ENCODE measurements at regions not wholly inside any gene's neighbourhood (a gene's known extent, or its start where the extent isn't known, plus 50 kb on each side); places are given as distances from the start of the nearest gene placed in this dataset.

DNA sequence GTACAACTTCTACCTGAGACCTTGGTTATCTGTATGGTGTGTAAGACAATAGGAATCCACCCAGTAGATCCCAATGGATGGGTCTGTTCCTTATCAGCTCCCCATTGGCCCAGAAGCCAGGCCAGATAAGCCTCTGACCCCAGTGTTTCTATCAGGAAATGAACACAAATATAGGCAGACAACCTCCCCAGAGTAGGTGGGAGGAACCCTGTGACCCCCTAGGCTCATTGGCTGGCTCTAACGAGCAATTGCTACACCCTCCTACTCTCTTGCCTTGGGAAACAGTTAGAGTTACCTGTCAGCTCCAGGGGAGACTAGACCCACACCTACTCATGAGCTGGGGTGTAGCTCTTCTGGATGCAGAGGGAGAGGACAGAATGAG lies 299.9 kb downstream of the UACA start:
- no peak for DNase-seq
- 0 to 32% (median 0%) methylated on average over 1 of the region's 1 CpG for WGBS, 4 donors
- intact Hi-C loops (cut with DNase I): no loop called here
- Histone ChIP-seq H3K4me3 (no peak overlapping the region), H3K27ac (no peak overlapping the region), H3K36me3 (replicated peaks in 1 of 2) (no peaks in the 10 kb centered on the region), H3K27me3 (no peaks in the 10 kb centered on the region), H3K4me1 (replicated peaks in 1 of 2) (peaks cover 0 to 4% of the 10 kb centered on the region in 2 donors), H3K9me3 (replicated peaks in 1 of 3) (no peaks in the 10 kb centered on the region)
- TF ChIP-seq, protein P1, sequence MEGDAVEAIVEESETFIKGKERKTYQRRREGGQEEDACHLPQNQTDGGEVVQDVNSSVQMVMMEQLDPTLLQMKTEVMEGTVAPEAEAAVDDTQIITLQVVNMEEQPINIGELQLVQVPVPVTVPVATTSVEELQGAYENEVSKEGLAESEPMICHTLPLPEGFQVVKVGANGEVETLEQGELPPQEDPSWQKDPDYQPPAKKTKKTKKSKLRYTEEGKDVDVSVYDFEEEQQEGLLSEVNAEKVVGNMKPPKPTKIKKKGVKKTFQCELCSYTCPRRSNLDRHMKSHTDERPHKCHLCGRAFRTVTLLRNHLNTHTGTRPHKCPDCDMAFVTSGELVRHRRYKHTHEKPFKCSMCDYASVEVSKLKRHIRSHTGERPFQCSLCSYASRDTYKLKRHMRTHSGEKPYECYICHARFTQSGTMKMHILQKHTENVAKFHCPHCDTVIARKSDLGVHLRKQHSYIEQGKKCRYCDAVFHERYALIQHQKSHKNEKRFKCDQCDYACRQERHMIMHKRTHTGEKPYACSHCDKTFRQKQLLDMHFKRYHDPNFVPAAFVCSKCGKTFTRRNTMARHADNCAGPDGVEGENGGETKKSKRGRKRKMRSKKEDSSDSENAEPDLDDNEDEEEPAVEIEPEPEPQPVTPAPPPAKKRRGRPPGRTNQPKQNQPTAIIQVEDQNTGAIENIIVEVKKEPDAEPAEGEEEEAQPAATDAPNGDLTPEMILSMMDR (IDR thresholded peaks at IDR 0.05): no peak
- no peak for TF ChIP-seq POLR2A (IDR thresholded peaks at IDR 0.05)

DNA sequence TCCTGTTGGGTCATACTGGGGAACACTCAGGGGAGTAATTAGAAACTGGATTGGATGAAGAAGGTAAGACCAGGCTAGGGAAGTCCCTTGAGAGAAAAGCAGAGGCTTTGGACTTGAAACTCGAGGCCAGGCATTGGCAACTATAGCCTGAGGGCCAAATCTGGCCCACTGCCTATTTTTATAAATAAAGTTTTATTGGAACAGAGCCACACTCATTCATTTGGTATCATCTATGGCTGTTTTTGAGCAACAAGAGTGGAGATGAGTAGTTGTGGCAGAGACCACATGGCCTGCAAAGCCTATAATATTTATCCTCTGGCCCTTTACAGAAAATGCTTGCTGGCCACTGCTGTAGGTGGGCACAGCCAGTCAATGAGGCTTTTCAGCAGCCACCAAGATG lies 301.4 kb downstream of the UACA start:
- TF ChIP-seq POLR2A (IDR thresholded peaks at IDR 0.05): no peak
- TF ChIP-seq, protein P1 (IDR thresholded peaks at IDR 0.05): no peak
- Histone ChIP-seq H3K4me1 (replicated peaks in 1 of 2) (peaks cover 0 to 4% of the 10 kb centered on the region in 2 donors), H3K27ac (peak overlapping the region in 1 of 5 donors; percentile 69), H3K4me3 (no peak overlapping the region), H3K9me3 (replicated peaks in 1 of 3) (no peaks in the 10 kb centered on the region), H3K27me3 (no peaks in the 10 kb centered on the region), H3K36me3 (replicated peaks in 1 of 2) (no peaks in the 10 kb centered on the region)
- intact Hi-C loops (cut with DNase I): no loop called here
- 57 to 69% (median 65%) methylated on average over 1 of the region's 1 CpG for WGBS, 4 donors
- DNase-seq: no peak

DNA sequence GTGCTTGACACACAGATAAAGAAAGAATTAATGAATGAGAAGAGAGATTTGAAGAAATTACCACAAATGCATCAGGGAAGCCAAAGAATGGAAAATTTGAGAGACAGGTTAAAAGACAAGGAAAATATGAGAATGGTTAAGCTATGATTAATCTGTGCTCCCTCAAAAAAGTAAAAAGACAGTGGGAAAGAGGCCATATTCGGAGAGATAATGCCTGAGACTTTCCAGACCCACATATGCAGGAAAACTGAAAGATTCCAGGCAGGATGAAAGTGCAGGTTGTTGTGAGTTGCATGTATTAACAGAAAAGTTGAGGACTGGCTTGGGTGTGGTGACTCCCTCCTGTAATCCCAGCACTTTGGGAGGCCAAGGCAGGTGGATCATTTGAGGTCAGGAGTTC lies 302.3 kb downstream of the UACA start:
- Histone ChIP-seq H3K27ac (no peak overlapping the region), H3K9me3 (replicated peaks in 1 of 3) (no peaks in the 10 kb centered on the region), H3K4me1 (replicated peaks in 1 of 2) (peaks cover 0 to 4% of the 10 kb centered on the region in 2 donors), H3K36me3 (replicated peaks in 1 of 2) (no peaks in the 10 kb centered on the region), H3K27me3 (no peaks in the 10 kb centered on the region), H3K4me3 (no peak overlapping the region)
- TF ChIP-seq, protein P1 (IDR thresholded peaks at IDR 0.05): no peak
- TF ChIP-seq POLR2A (IDR thresholded peaks at IDR 0.05): no peak
- 23 to 53% (median 48%) methylated on average over 1 of the region's 1 CpG for WGBS, 4 donors
- no peak for DNase-seq
- intact Hi-C loops (cut with DNase I): no loop called here

DNA sequence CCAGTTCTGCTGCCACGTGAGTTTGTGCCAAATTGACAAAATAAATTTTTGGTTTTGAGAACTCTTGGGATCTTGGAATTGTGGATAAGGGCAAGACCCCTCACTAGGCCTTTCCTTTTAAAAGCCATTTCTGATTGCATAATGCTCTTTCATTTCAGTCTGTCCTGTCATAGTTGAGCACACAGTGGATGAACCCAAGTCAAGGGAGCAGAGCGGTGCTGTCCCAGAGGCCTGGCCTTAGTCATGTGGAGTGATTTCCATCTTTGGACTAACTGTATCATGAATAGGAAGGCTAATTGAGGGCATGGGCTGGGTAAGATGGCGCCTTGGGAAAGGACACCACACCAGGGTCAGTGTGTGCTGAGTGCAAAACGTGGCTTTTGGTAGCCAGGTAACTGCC lies 304.0 kb downstream of the UACA start:
- no peaks in the 10 kb centered on the region for H3K36me3 ChIP-seq (replicated peaks in 1 of 2)
- intact Hi-C loops (cut with DNase I): no loop called here
- H3K4me1 ChIP-seq (replicated peaks in 1 of 2): peaks cover 0 to 4% of the 10 kb centered on the region in 2 donors
- H3K9me3 ChIP-seq (replicated peaks in 1 of 3): no peaks in the 10 kb centered on the region
- no peak for DNase-seq
- H3K27ac ChIP-seq: peak overlapping the region in 1 of 5 donors; percentile 47
- WGBS, 4 donors: 85 to 92% (median 90%) methylated on average over 4 of the region's 4 CpGs
- no peak overlapping the region for H3K4me3 ChIP-seq
- H3K27me3 ChIP-seq: no peaks in the 10 kb centered on the region
- no peak for TF ChIP-seq POLR2A (IDR thresholded peaks at IDR 0.05)
- TF ChIP-seq, protein P1 (IDR thresholded peaks at IDR 0.05): no peak
